ENCODE measurements at regions not wholly inside any gene's neighbourhood (a gene's known extent, or its start where the extent isn't known, plus 50 kb on each side); places are given as distances from the start of the nearest gene placed in this dataset.
"Not testable (repeated sequence)": the region's sequence is repeated elsewhere in the genome, so short reads cannot be mapped to it uniquely, and the experiment has no call there.

DNA sequence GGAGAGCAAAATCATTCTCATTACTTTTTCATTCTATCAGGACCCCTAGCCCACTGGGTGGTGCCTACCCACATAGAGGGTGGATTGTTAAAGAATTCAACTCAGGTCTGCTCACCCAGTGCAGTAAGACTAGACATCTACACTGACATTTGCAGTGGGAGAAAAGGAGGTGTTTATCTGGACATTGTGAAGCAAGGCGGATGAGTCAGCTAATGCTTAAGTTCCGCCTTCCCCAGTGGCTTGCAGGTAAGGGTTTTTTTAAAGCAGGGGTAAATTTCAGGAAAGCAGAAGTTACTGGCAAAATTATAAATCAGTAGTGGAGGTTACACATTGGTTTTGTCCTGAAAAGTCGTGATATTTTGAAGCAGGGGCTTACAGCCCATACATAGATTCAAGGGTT lies 359.2 kb upstream of the NPAP1 start:
- TF ChIP-seq, protein P1, sequence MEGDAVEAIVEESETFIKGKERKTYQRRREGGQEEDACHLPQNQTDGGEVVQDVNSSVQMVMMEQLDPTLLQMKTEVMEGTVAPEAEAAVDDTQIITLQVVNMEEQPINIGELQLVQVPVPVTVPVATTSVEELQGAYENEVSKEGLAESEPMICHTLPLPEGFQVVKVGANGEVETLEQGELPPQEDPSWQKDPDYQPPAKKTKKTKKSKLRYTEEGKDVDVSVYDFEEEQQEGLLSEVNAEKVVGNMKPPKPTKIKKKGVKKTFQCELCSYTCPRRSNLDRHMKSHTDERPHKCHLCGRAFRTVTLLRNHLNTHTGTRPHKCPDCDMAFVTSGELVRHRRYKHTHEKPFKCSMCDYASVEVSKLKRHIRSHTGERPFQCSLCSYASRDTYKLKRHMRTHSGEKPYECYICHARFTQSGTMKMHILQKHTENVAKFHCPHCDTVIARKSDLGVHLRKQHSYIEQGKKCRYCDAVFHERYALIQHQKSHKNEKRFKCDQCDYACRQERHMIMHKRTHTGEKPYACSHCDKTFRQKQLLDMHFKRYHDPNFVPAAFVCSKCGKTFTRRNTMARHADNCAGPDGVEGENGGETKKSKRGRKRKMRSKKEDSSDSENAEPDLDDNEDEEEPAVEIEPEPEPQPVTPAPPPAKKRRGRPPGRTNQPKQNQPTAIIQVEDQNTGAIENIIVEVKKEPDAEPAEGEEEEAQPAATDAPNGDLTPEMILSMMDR (IDR thresholded peaks at IDR 0.05): not testable (repeated sequence)
- TF ChIP-seq POLR2A (IDR thresholded peaks at IDR 0.05): not testable (repeated sequence)

Data from prostate gland (tissue), 2 donors.